Gastrocnemius medialis (tissue), 4 donors: ENCODE measurements at regions not wholly inside any gene's neighbourhood (a gene's known extent, or its start where the extent isn't known, plus 50 kb on each side); places are given as distances from the start of the nearest gene placed in this dataset.

Experiments
- ATAC-seq, 2 donors: fragments of 150-250 bp; one replicate each; pipeline ENCODE4 v1.9.1; 2016
- DNase-seq, 2 donors: peaks; one replicate each; pipeline ENCODE4 v3.0.0-alpha.2; 2019
- H3K27ac ChIP-seq, 4 donors: fragments of 200-600 bp; sonication (generic); 1 replicate in 1 of 4; 2 replicates in 3 of 4; pipeline ENCODE4 v1.5.1; 2016 to 2018; ENCODE audit warnings: mild to moderate bottlenecking in 2 of 4, moderate library complexity in 1 of 4
- H3K27me3 ChIP-seq, 3 donors: fragments of 200-600 bp; sonication (generic) in 2 of 3; 1 replicate in 1 of 3; 2 replicates in 2 of 3; pipeline versions ENCODE4 v1.5.1 to v1.6.0; 2016 to 2019; ENCODE audit warnings: mild to moderate bottlenecking in 1 of 3, moderate library complexity in 1 of 3
- H3K36me3 ChIP-seq, 2 donors: fragments of 200-600 bp; sonication (generic) in 1 of 2; one replicate each; pipeline ENCODE4 v1.5.1; 2017 to 2018
- H3K4me1 ChIP-seq, 2 donors: fragments of 200-600 bp; sonication (generic) in 1 of 2; one replicate each; pipeline ENCODE4 v1.5.1; 2016 to 2017; ENCODE audit warnings: mild to moderate bottlenecking in 2 of 2
- H3K4me3 ChIP-seq, 4 donors: fragments of 200-600 bp; sonication (generic) in 3 of 4; 1 replicate in 1 of 4; 2 replicates in 3 of 4; pipeline ENCODE4 v1.5.1; 2016 to 2019; ENCODE audit warnings: mild to moderate bottlenecking in 2 of 4
- H3K9me3 ChIP-seq, 3 donors: fragments of 200-600 bp; sonication (generic) in 2 of 3; 1 replicate in 1 of 3; 2 replicates in 2 of 3; pipeline ENCODE4 v1.5.1; 2016 to 2019
- POLR2A ChIP-seq, 2 donors: fragments of 450-650 bp; IDR thresholded peaks; one replicate each; pipeline ENCODE4 v1.6.1; 2017; ENCODE audit warnings: antibody characterized with exemption in 2 of 2, mild to moderate bottlenecking in 2 of 2, moderate library complexity in 2 of 2
- in situ Hi-C, 4 donors: fragments of 200-750 bp; cut with MboI; loops; one replicate each; pipeline versions ENCODE4 v1.15.0 to v1.8.0; 2017; ENCODE audit warnings: low sequenced_read_pairs in 4 of 4
- intact Hi-C: fragments of 100-400 bp; cut with DNase I; formaldehyde crosslinking; loops from one replicate; pipeline ENCODE4 v1.15.1; 2023; ENCODE audit warnings: low total_unique reads
- microRNA-seq, 2 donors: library from miRNA; unstranded; fragments of <30 nt; microRNA quantifications; one replicate each; pipeline ENCODE4, GENCODE V29; 2016; ENCODE audit warnings: borderline replicate concordance in 2 of 2
- TF ChIP-seq, protein P1 (sequence below), 5 experiments: fragments of 450-650 bp in 3 of 5; fragments of 200-600 bp in 2 of 5; sonication (generic) in 2 of 5; IDR thresholded peaks in 4 of 5; conservative IDR thresholded peaks in 1 of 5; 1 replicate in 4 of 5; 2 replicates in 1 of 5; pipeline ENCODE4 v1.5.1; 2016 to 2019; ENCODE audit warnings: antibody characterized with exemption in 5 of 5, mild to moderate bottlenecking in 3 of 5, moderate library complexity in 3 of 5

DNA sequence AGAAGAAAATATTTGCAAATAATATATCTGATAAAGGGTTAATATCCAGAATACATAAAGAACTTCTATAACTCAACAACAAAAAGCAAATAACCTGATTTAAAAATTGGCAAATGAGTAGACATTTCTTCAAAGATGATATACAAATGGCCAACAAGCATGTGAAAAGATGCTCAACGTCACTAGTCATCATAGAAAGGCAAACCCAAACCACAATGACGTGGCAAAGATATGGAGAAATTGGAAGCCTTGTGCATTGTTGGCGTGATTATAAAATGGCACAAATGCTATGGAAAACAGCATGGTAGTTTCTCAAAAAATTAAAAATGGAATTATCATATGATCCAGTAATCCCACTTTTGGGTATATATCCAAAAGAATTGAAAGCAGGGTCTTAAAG, 466.3 kb downstream of the TBC1D22A start:
- Histone ChIP-seq H3K27ac (no peak overlapping the region), H3K27me3 (peaks cover 0 to under 1% (median 0%) of the 10 kb centered on the region in 3 donors), H3K4me1 (no peaks in the 10 kb centered on the region), H3K4me3 (no peak overlapping the region), H3K9me3 (no peaks in the 10 kb centered on the region), H3K36me3 (no peaks in the 10 kb centered on the region)
- no peak for DNase-seq
- in situ Hi-C loops (no loop called here), intact Hi-C loops (no loop called here)
- no peak for TF ChIP-seq POLR2A (IDR thresholded peaks at IDR 0.05)
- TF ChIP-seq, protein P1, sequence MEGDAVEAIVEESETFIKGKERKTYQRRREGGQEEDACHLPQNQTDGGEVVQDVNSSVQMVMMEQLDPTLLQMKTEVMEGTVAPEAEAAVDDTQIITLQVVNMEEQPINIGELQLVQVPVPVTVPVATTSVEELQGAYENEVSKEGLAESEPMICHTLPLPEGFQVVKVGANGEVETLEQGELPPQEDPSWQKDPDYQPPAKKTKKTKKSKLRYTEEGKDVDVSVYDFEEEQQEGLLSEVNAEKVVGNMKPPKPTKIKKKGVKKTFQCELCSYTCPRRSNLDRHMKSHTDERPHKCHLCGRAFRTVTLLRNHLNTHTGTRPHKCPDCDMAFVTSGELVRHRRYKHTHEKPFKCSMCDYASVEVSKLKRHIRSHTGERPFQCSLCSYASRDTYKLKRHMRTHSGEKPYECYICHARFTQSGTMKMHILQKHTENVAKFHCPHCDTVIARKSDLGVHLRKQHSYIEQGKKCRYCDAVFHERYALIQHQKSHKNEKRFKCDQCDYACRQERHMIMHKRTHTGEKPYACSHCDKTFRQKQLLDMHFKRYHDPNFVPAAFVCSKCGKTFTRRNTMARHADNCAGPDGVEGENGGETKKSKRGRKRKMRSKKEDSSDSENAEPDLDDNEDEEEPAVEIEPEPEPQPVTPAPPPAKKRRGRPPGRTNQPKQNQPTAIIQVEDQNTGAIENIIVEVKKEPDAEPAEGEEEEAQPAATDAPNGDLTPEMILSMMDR (IDR thresholded peaks at IDR 0.05 in 4 of 5, conservative IDR thresholded peaks at IDR 0.05 in 1 of 5): no peak
- no peak for ATAC-seq

DNA sequence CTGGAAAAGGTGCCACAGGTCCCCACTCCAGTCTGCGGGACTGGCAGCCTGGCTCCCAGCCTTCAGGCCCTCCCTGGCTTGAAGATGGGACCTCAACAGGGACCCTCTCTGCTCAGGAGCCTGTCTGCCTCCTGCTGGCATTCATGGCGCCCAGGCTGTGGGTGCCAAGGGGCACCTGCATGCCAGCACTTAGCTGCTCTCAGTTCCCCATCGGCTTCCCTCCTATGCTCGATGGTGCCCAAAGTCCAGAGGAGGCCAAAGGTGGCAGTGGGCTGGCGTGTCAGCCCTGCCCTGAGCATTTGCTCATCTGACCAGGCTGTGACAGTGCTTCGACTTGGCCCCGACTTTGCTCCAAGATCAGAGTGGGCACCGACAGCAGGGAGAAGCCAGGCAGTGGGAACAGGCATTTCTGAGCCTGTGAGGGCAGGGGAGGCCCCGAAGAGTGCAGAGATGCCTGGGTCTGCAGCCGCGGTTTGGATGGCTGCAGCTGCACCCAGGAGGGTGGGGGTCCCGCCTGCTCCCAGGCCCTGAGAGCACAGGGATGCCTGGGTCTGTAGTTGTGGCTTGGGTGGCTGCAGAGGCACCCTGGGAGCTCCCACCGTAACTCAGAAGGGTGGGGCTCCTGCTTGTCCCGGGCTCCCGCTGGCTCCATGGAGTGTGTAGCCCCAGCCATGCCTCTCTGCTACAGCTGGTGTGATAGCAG, 463.6 kb downstream of the TBC1D22A start:
- in situ Hi-C loops: no loop called here
- no peak for ATAC-seq
- Histone ChIP-seq H3K27me3 (peaks cover 0 to 11% (median 3%) of the 10 kb centered on the region in 3 donors), H3K36me3 (no peaks in the 10 kb centered on the region), H3K9me3 (no peaks in the 10 kb centered on the region), H3K27ac (no peak overlapping the region), H3K4me3 (no peak overlapping the region), H3K4me1 (no peaks in the 10 kb centered on the region)
- TF ChIP-seq POLR2A (IDR thresholded peaks at IDR 0.05): no peak
- TF ChIP-seq, protein P1 (IDR thresholded peaks at IDR 0.05 in 4 of 5, conservative IDR thresholded peaks at IDR 0.05 in 1 of 5): no peak
- intact Hi-C loops: no loop called here
- no peak for DNase-seq

DNA sequence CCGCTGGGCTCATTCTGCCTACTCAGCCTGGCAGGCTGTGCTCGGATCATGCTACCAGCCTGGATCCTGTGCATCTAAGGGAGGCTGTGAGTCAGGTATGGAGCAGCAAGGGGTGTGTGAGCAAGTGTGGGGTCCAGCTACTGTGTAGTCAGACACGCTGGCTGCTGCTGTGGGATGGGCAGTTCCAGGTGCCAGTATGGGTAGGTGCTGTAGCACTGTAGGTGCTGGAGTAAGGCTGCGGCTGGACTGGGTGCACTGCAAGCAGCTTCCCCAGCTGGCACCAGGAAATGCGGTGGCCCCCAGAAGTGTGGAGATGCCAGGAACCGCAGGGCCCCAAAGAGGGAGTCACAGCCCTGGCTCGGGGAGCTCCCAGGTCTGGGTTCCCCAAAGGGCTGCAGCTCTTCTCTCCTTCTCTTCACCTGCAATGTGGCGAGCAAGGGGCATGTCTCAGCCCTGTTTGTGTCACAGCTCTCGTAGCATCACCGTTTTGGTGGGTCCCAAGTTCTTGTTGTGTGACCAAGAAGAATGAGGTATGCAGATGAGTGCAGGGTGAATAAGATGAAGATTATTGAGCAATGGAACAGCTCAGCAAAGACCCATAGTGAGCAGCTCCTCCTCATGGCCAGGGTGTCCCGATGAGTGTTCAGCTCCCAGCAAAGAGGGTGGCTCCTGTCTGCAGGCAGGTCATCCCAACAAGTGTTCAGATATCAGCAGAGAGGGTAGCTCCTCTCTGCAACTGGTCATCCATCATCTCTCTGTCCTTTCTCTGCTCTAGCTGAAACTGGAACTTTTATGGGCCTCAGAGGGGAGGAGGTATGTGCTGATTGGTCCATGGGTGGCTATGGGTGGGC, 462.9 kb downstream of the TBC1D22A start:
- Histone ChIP-seq H3K36me3 (no peaks in the 10 kb centered on the region), H3K4me1 (no peaks in the 10 kb centered on the region), H3K9me3 (no peaks in the 10 kb centered on the region), H3K27me3 (peaks cover 0 to 11% (median 3%) of the 10 kb centered on the region in 3 donors), H3K27ac (no peak overlapping the region), H3K4me3 (no peak overlapping the region)
- in situ Hi-C loops: no loop called here
- DNase-seq (no peak), ATAC-seq (no peak)
- TF ChIP-seq, protein P1 (IDR thresholded peaks at IDR 0.05 in 4 of 5, conservative IDR thresholded peaks at IDR 0.05 in 1 of 5): no peak
- no peak for TF ChIP-seq POLR2A (IDR thresholded peaks at IDR 0.05)
- intact Hi-C loops: no loop called here

Small RNA genes in the stretch of these regions (microRNA-seq; reads per million reads assigned to microRNA genes)
- gene MIR3201 (0 reads per million in 2 donors), gene MIR3667 (0 to 2.4 reads per million in 2 donors), gene MIR4535 (0 reads per million in 2 donors)
